GM23338 (cell line): ENCODE measurements at regions not wholly inside any gene's neighbourhood (a gene's known extent, or its start where the extent isn't known, plus 50 kb on each side); places are given as distances from the start of the nearest gene placed in this dataset.

ENCODE experiments used
- ATAC-seq: fragments of 200-7000 bp; cut with Tn5 transposase; 3 replicates; pipeline ENCODE4 v1.9.1; 2020
- DNase-seq: peaks from one replicate; pipeline ENCODE4 v3.0.0-alpha.2; 2015; ENCODE audit warnings: low spot score
- H2AFZ ChIP-seq: fragments of 200-600 bp; sonication (generic); 2 replicates; pipeline ENCODE4 v1.8.0; 2016; ENCODE audit warnings: antibody characterized with exemption, mild to moderate bottlenecking, moderate library complexity
- H3F3A ChIP-seq: fragments of 200-600 bp; sonication (generic); replicated peaks from 2 replicates; pipeline ENCODE4 v1.8.0; 2017; ENCODE audit warnings: antibody characterized with exemption, mixed run types, low read depth
- H3K27ac ChIP-seq: fragments of 200-600 bp; sonication (generic); 2 replicates; pipeline ENCODE4 v1.6.1; 2016; ENCODE audit warnings: low read depth
- H3K27me3 ChIP-seq: fragments of 200-600 bp; sonication (generic); 2 replicates; pipeline ENCODE4 v1.8.0; 2016; ENCODE audit warnings: mild to moderate bottlenecking, mixed run types, moderate library complexity; ENCODE audit not compliant: insufficient read depth
- H3K36me3 ChIP-seq: fragments of 200-600 bp; sonication (generic); 2 replicates; pipeline ENCODE4 v1.8.0; 2016; ENCODE audit warnings: mild to moderate bottlenecking; ENCODE audit not compliant: insufficient read depth
- H3K4me1 ChIP-seq: fragments of 200-600 bp; sonication (generic); 2 replicates; pipeline ENCODE4 v1.8.0; 2016; ENCODE audit warnings: mild to moderate bottlenecking, moderate library complexity; ENCODE audit not compliant: insufficient read depth
- H3K4me2 ChIP-seq: fragments of 200-600 bp; sonication (generic); 2 replicates; pipeline ENCODE4 v1.7.1; 2017; ENCODE audit warnings: mixed run types
- H3K4me3 ChIP-seq: fragments of 200-600 bp; sonication (generic); 2 replicates; pipeline ENCODE4 v1.6.1; 2016; ENCODE audit warnings: mixed run types
- H3K79me2 ChIP-seq: fragments of 200-600 bp; sonication (generic); replicated peaks from 2 replicates; pipeline ENCODE4 v1.8.0; 2017; ENCODE audit warnings: mild to moderate bottlenecking; ENCODE audit not compliant: insufficient read depth
- H3K9me2 ChIP-seq: fragments of 200-600 bp; sonication (generic); 2 replicates; pipeline ENCODE4 v1.8.0; 2017; ENCODE audit not compliant: insufficient read depth
- H4K20me1 ChIP-seq: fragments of 200-600 bp; sonication (generic); replicated peaks from 2 replicates; pipeline ENCODE4 v1.8.0; 2017; ENCODE audit warnings: mild to moderate bottlenecking; ENCODE audit not compliant: insufficient read depth
- H3K27ac Mint-ChIP-seq: 2 replicates; pipeline ENCODE4 v1.8.0; 2020; ENCODE audit warnings: inconsistent platforms, mild to moderate bottlenecking, moderate library complexity, mixed read lengths
- H3K27me3 Mint-ChIP-seq: 3 replicates; pipeline ENCODE4 v1.8.0; 2022; ENCODE audit warnings: low read depth, mild to moderate bottlenecking, moderate library complexity, mixed read lengths, inconsistent platforms; ENCODE audit not compliant: insufficient read depth, poor library complexity
- H3K36me3 Mint-ChIP-seq: 3 replicates; pipeline ENCODE4 v1.8.0; 2021; ENCODE audit warnings: low read depth, mild to moderate bottlenecking, inconsistent platforms, moderate library complexity, mixed read lengths
- H3K4me1 Mint-ChIP-seq: 3 replicates; pipeline ENCODE4 v1.8.0; 2020; ENCODE audit warnings: mild to moderate bottlenecking, inconsistent platforms, mixed read lengths
- H3K4me3 Mint-ChIP-seq: 3 replicates; pipeline ENCODE4 v1.8.0; 2021; ENCODE audit warnings: moderate library complexity, mild to moderate bottlenecking, inconsistent platforms, mixed read lengths
- H3K9me3 Mint-ChIP-seq: 3 replicates; pipeline ENCODE4 v1.8.0; 2020; ENCODE audit warnings: moderate library complexity, mild to moderate bottlenecking, inconsistent platforms, mixed read lengths
- CREB1 ChIP-seq: fragments of 250-450 bp; sonication (Bioruptor Pico); IDR thresholded peaks from 2 replicates; pipeline ENCODE4 v1.5.0; 2020; ENCODE audit warnings: low read depth, mild to moderate bottlenecking, moderate library complexity
- EZH2 ChIP-seq: fragments of 200-600 bp; sonication (generic); IDR thresholded peaks from one replicate; pipeline ENCODE4 v1.8.0; 2017; ENCODE audit warnings: antibody characterized with exemption, mild to moderate bottlenecking, low read depth; ENCODE audit not compliant: unreplicated experiment
- EZH2phosphoT487 ChIP-seq: fragments of 200-600 bp; sonication (generic); IDR thresholded peaks from one replicate; pipeline ENCODE4 v1.8.1; 2018; ENCODE audit warnings: antibody characterized with exemption; ENCODE audit not compliant: unreplicated experiment
- NANOG ChIP-seq: IDR thresholded peaks from 2 replicates; pipeline ENCODE4 v1.6.1; 2016; ENCODE audit warnings: antibody characterized with exemption, borderline replicate concordance
- POLR2AphosphoS5 ChIP-seq: IDR thresholded peaks from 2 replicates; pipeline ENCODE4 v1.6.1; 2016; ENCODE audit warnings: antibody characterized with exemption, low read depth
- REST ChIP-seq: IDR thresholded peaks from one replicate; pipeline ENCODE4 v1.6.1; 2018; ENCODE audit warnings: antibody characterized with exemption; ENCODE audit not compliant: unreplicated experiment
- ZNF114 ChIP-seq: fragments of 250-450 bp; sonication (Bioruptor Pico); IDR thresholded peaks from 2 replicates; pipeline ENCODE4 v1.5.0; 2020; ENCODE audit warnings: mild to moderate bottlenecking, moderate library complexity
- ZNF331 ChIP-seq: fragments of 250-450 bp; sonication (Bioruptor Pico); IDR thresholded peaks from 2 replicates; pipeline ENCODE4 v1.5.0; 2020; ENCODE audit warnings: low read depth, mild to moderate bottlenecking, moderate library complexity
- TF ChIP-seq, protein P1 (sequence below): IDR thresholded peaks from 2 replicates; pipeline ENCODE4 v1.6.1; 2016; ENCODE audit warnings: antibody characterized with exemption

DNA sequence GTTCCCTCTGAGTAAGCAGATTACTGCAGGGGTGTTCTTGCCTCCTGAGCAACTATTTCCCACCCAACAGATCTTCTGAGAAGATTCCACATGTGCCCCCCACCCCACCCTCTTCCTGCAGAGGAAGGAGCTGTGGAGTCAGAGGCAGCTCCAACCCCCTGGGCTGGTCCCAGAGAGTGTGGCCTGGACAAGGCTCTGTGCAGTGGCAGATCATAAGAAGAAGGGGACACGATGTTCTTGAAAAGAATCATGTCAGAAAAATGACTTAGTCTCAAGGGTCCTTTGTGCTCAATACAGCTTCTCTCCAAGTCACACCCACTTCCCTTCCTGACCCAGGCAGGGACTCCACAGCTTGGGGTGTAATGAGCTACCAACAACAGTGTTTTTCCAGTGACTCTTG lies 95.2 kb downstream of the SYF2 start:
- Histone ChIP-seq H3K4me3 (no peak overlapping the region), H3F3A (0 out of 2 replicates have a peak, but pooled peaks cover 2% of the 10 kb centered on the region), H2AFZ (no peak overlapping the region), H4K20me1 (no peaks in the 10 kb centered on the region), H3K4me2 (no peak overlapping the region), H3K79me2 (no peaks in the 10 kb centered on the region), H3K36me3 (no peaks in the 10 kb centered on the region), H3K27me3 (no peaks in the 10 kb centered on the region), H3K27ac (no peak overlapping the region), H3K4me1 (peaks cover 6% of the 10 kb centered on the region; the same call in 1 of the 2 replicates), H3K9me2 (no peaks in the 10 kb centered on the region)
- Mint-ChIP-seq H3K4me3 (no peak overlapping the region), H3K9me3 (no peaks in the 10 kb centered on the region), H3K4me1 (peaks cover 11% of the 10 kb centered on the region), H3K27ac (no peak overlapping the region), H3K36me3 (no peaks in the 10 kb centered on the region), H3K27me3 (peaks cover 4% of the 10 kb centered on the region)
- no peak for ATAC-seq
- TF ChIP-seq EZH2 (no peak), NANOG (no peak), ZNF331 (CRISPR knock-in tag) (no peak), EZH2phosphoT487 (no peak), CREB1 (CRISPR knock-in tag) (no peak), POLR2AphosphoS5 (no peak), ZNF114 (CRISPR knock-in tag) (no peak), REST (no peak)
- TF ChIP-seq, protein P1, sequence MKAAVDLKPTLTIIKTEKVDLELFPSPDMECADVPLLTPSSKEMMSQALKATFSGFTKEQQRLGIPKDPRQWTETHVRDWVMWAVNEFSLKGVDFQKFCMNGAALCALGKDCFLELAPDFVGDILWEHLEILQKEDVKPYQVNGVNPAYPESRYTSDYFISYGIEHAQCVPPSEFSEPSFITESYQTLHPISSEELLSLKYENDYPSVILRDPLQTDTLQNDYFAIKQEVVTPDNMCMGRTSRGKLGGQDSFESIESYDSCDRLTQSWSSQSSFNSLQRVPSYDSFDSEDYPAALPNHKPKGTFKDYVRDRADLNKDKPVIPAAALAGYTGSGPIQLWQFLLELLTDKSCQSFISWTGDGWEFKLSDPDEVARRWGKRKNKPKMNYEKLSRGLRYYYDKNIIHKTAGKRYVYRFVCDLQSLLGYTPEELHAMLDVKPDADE: no peak
- no peak for DNase-seq

- H3K27me3 ChIP-seq: no peaks in the 10 kb centered on the region
- H3K4me2 ChIP-seq: no peak overlapping the region
- no peaks in the 10 kb centered on the region for H3F3A ChIP-seq
- Mint-ChIP-seq H3K36me3 (no peaks in the 10 kb centered on the region), H3K27me3 (peaks cover 4% of the 10 kb centered on the region), H3K4me3 (no peak overlapping the region), H3K27ac (no peak overlapping the region), H3K4me1 (peaks cover 11% of the 10 kb centered on the region), H3K9me3 (no peaks in the 10 kb centered on the region)
- TF ChIP-seq, protein P1: no peak
- TF ChIP-seq ZNF114 (CRISPR knock-in tag) (no peak), EZH2phosphoT487 (no peak)
- no peak for DNase-seq
- H3K36me3 ChIP-seq: no peaks in the 10 kb centered on the region
- H4K20me1 ChIP-seq: no peaks in the 10 kb centered on the region
- H3K4me3 ChIP-seq: no peak overlapping the region
- no peak for ATAC-seq
- H3K27ac ChIP-seq: no peak overlapping the region
- peak overlapping the region; percentile 72; the same call in 1 of the 2 replicates for H2AFZ ChIP-seq
- no peaks in the 10 kb centered on the region for H3K9me2 ChIP-seq
- H3K4me1 ChIP-seq: peaks cover 6% of the 10 kb centered on the region; the same call in 1 of the 2 replicates
- H3K79me2 ChIP-seq: no peaks in the 10 kb centered on the region
Measured at GRCh38 chr1:25135909-25136308, 96.4 kb downstream of the SYF2 start.
